Activated gamma-delta T cell (primary cell): ENCODE measurements at regions not wholly inside any gene's neighbourhood (a gene's known extent, or its start where the extent isn't known, plus 50 kb on each side); places are given as distances from the start of the nearest gene placed in this dataset.

ENCODE experiments used
- DNase-seq: peaks from one replicate; lab custom pipeline; 2025; lab: John Stamatoyannopoulos, UW

GRCh38 chr2:58669998-58670397, 428.9 kb upstream of the FANCL start:
- DNase-seq: no peak

DNA sequence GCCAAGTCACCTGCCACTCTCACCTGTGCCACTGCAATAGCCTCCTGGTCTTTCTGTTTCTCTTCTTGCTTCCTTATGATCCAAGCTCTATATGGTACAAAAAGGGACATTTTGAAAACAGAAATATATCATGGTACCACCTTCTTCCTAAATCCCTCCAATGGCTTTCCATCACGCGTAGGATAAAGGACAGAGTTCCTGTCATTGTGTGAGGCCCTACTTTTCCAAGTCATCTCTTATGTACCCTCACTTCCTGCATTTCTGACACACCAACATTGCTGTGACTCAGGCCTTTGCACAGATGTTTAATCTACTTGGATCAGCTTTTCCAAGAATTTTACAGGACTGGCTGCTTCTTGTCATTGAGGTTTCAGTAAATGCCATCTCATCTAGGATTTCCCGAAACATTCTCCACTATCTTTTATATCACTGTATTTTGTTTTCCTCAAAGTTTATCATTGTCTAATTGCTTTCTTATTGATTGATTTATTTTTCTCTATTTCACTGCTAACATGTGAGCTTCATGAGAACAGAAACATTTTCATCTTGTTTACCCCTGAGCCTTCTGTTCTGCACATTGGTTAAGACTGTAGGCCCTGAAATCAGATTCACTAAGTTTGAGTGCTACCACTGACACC, 426.1 kb upstream of the FANCL start:
- no peak for DNase-seq

- DNase-seq: no peak
Measured at GRCh38 chr2:58666323-58666970, 425.3 kb upstream of the FANCL start.

GRCh38 chr2:58665154-58665553, 424.0 kb upstream of the FANCL start:
- DNase-seq: no peak

DNA sequence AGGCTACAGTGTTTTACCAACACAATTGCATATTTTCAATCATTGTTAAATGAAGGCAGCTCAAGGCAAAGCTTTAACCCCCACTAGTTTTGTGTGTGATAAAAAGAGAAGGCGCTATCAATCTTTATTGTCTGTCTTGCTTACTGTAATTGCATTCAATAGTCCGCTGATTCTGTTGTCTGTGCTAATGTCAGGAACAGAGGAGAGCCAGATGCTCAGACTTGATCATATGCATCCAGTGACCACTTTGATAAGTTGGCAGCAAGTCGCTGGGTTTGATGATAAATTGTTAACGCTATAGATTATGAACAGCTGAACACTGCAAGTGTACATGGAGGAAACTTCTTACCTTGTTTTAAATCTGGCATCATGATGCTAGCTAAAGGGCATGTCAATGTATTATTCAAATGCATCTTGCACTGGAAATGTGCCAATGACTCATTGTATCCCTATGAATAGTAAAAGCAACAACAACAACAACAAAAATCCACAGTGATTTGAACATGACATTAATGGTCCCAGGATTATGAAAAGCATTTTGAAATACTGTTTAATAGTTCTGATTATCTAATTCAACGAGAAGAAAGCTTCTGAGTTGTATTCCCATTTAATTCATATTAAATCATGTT, 423.5 kb upstream of the FANCL start:
- no peak for DNase-seq

- no peak for DNase-seq
Measured at GRCh38 chr2:58660046-58660445, 418.9 kb upstream of the FANCL start.

GRCh38 chr2:58655152-58655551, 414.0 kb upstream of the FANCL start:
- DNase-seq: no peak

DNA sequence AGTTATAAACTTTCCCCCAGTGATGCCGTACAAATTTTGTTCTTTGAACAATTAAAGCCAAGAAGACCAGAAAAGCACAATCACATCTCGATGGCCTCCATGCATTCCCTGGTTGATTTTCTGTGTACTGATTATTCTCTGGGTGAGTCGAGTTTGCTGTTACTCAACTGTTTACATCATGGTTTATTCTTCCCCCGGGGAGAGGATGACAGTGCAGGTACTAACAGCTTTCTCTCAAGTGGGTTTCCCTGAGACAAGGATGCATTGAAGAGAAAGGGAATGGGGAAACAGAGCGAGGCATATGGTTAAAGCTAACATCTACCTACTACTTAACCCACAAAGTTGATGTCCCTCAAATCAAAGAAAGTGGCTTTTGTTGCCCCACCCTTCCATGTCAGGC, 410.8 kb upstream of the FANCL start:
- no peak for DNase-seq

DNA sequence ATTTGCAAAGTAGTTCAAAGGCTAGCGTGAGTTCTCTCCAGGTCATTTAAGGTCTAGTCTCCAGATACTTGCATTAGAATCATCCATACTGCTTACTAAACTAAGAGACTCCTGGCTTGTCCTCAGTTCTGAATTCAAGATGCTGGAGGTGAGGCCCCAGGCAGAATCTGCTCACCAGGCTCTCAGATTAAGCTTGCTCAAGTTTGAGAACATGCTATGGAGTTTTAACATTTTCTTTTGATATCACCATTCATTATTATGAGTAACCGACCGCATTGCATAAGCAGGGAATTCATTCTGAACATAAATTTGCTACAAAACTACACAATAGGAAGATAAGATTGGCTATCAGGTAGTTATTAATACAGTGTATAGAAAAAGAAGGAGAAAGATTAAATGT, 409.7 kb upstream of the FANCL start:
- no peak for DNase-seq

DNA sequence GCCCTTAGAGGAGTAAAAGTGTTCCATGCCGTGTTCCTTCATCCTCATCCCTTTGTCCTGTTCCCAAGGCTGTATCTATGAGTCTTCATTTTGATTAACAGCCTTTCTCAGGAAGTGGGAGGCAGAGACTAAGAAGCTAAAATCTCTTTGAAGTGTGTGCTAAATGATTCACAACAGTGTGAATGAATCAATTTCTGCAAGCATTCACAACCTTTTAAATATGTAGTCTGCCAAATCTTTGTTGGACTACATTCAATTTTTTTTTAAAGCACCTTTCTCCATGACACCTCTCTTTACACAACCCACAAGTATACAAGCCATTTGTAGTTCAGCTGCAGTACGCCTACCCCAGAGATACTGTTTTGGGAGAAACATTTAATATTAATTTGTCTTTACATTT, 408.6 kb upstream of the FANCL start:
- DNase-seq: no peak

- no peak for DNase-seq
Measured at GRCh38 chr2:58645017-58645416, 403.9 kb upstream of the FANCL start.

GRCh38 chr2:58644451-58644850, 403.3 kb upstream of the FANCL start:
- no peak for DNase-seq

- no peak for DNase-seq
Measured at GRCh38 chr2:58641001-58641400, 399.9 kb upstream of the FANCL start.

DNA sequence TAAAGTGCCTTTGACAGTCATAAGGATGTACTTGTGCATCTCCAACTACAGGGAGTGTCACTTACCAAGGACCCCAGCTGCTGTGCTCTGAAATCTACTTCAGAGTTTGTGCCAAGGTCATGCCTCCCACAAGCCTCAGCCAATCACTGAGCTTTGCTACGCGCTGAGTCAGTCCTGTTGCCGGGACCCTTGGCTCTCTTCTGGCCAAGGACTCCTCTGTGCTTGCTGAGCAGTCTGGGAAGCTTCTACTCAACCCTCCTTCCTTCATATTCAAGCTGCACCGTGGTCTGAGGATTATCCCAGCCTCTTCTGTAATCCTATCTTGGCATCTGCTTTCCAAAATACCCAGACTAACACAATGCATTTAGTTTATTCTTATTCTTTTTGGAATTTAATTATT, 398.9 kb upstream of the FANCL start:
- DNase-seq: no peak

DNA sequence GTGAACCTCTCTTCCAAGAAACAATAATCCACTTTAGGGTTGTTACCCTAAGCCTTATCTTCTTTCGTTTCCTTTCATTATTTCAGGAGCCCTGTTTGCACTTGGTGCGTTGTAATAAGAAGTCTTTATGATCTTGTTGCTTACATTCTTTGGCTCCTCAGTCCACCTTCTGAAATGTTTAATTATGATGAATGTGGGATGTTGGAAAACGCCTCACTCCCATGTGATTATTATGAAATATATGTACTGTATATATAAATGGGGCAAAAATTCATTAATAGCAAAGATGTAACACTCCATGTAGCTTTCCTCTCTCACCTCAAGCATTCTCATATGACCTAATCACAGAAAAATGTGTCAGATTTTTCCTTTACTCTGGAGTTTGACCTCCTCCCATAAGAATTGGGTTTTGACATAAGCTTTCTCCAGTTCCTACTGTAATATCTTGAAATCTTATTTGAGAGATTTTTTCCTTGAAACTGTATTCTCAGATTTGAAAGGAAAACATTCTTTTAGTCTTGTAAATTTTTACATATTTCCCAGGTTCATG, 397.2 kb upstream of the FANCL start:
- no peak for DNase-seq

DNA sequence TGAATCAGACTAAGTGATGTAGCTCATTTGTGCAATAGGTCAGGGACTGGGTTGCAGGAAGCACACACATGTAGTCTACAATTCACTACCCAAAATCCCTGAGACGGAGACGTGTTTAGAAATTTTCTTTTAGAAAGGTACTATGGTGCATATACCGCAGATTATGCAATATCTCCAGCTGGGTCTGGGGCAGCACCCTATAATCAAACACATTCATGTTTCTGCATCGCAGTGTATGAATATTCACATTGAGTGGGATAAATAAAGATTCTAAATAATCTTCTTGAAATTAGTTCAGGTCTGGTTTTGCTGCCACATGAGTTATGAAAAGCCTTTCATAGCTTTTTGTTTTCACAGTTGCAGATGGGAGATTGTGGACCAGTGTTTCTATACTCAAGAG, 395.7 kb upstream of the FANCL start:
- DNase-seq: no peak

GRCh38 chr2:58635801-58636375, 394.8 kb upstream of the FANCL start:
- no peak for DNase-seq

GRCh38 chr2:58634653-58635370, 393.7 kb upstream of the FANCL start:
- no peak for DNase-seq

DNA sequence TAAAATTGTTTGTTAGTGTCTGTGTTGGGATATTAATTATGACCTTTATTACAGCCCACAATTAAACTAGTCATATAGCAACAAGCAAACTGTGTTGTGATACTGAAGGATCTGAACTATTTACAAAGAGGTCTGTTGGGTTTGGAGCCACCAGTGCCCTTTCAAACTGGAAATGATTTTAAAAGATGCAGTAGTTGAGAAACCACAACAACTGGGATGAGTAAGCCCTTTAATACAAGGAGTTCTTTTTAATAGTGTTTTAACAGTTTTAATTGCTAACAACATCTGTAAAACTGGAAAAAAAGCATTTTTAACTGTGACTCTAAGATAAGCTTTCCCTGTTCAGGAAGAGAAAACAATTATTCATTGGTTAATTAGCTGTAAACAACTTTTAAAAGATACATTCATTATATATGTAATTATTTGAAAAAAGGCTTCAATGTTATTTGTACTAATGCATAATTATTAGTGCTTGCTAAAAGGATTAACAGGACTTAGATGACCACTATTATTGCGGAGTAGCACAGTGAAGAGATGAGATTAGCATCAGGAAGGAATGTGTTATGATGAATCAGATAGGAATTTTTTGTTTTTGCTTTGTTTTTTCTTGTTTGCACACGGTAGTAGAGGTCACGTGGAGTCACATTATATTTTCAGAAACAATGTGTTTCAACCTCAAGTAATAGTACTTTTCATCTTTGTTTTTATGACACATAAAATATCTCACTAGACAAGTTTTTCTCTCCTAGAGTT, 392.7 kb upstream of the FANCL start:
- no peak for DNase-seq

GRCh38 chr2:58631986-58632385, 390.9 kb upstream of the FANCL start:
- DNase-seq: no peak

DNA sequence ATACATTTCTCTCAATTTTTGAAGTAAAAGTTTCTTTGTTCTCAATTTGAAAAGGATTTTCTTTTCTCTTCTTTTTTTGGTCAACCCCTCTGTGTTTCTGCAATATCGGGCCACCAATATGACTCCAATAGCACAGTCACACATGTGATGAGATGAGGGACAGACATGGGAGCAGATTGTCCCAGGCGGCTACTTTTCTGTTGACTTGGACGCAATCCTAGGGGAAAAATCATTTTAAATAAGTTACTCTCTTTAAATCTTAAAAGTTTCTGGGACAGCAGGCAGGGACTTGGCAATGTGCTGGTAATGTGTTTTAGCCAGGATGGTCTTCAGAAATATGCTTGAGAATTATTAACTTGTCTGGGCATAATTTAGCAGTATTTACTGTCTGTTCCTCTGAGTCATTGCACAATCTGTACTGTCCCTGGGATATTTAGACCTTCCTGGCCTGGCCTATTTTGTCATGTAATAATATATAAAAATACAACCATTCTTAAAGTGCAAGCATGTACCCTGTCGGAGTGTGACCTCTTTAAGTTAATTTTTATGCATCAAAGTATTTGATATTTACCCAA, 388.5 kb upstream of the FANCL start:
- no peak for DNase-seq
